Midbrain (tissue), 1 donor: ENCODE measurements at regions not wholly inside any gene's neighbourhood (a gene's known extent, or its start where the extent isn't known, plus 50 kb on each side); places are given as distances from the start of the nearest gene placed in this dataset.

Experiments used
- DNase-seq: peaks from one replicate; lab custom pipeline; 2025; lab: John Stamatoyannopoulos, UW

DNA sequence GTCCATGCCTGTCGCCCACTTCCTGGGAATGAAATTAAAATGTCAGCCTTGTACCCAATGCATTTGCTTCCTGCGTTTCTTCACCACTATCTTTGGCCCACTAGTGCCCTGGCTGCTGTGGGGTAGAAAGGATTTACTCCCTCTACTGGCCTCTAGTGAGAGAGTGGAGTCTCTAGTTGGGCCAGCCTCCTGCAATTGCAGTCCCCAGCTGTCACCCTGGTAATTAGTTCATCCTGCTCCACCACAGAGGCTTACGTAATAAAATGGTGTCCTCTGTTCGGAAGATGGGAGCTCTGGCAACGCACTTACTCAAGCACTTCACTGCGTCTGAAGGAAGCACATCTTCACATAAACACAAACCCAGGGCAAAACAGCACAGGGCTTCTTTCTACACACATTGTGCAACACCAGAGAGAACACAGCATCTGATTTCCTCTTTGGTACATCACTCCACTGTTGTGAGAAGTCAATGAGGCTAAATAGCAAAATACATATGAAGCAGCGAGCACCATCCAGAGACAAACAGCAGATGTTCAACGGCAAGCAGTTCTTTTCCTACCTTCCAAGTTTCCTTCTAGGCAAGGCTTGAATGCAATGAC is 274.6 kb downstream of the LRATD1 start:
- DNase-seq, result no peak

DNA sequence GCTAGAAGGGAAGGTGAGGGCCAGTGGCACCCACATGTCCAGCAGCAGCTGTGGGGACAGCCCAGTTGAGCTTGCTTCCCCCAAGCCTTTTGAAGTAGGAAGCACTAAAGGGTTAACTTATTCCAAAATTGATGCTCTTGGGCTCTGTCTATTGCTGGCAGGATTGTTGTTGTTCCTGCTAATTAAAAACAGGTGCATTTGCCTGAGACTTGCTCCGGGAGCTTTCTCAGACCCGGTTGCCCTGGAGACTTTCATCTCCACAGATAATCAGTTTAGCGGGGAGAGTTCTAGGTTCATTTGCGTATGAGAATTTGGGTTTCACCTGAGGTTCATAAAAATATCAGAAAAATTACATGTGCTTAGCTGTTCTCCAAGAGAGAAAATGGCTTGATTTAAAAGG is 277.3 kb downstream of the LRATD1 start:
- no peak for DNase-seq

DNA sequence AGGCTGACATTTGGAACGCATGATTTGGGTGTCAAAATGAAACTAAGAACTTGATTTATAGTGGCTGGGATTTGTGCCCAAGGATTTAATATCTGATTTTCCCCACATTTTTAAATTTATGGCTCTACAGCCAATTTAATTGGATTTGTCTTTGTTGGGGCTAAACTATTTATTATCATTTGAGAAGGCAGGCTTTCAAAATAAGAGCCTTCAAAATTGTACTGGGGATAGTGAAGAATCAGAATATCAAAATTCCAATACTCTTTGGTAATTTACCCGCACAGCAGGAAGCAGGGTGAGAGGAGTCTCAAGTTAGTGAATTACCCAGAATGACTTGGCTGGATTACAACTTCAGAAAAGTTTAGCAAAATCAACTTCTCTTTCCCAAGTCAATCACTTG is 278.1 kb downstream of the LRATD1 start:
- no peak for DNase-seq

DNA sequence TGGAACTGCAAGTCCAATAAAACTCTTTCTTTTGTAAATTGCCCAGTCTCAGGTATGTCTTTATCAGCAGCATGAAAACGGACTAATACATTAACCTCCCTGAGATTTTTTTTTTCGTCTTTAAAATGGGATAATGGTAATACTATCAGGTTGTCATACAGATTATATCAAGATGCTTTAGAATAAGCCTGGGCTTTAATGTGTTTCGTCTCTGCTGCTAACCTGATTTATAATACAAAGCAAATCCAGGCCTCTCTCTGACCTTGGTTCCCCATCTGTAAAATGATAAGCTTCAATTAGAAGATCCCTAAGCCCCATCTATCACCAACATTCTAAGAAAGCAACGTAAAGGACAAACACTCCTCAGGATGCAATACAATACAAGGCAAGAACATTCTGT is 283.5 kb downstream of the LRATD1 start:
- DNase-seq, result no peak

DNA sequence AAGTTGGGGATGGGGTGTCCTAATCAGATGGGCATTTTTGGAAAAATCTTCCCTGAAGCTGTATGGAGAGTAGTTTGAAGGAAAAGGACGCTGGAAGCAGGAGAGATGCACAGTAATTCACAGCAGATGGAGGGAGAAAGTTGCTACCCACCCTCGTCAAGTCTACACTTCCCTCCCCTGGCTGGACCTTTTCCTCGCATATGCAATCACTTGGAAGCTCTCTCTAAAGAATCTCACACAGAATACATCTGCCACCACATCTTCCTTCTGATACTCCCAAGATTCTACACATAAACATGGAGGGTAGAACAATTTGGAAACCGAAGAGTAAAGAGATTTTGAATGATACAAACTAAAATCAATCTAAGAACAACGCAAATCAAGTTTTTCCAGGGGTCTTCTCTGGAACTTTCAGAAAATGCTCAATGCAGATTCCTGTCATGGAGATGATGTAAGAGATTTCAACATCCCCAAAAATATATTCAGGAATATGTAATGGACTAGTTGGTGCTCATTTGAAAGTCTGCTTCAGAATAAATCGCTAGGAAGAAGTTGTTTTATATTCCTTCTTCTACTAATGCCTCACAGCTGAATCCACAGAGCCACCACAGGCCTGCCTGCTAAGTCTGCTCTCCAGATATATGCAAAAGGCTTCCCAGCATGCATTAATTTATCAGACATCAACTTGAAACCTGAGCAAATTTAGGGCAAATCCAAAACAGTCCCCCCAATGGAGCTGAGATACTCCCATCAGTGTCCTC is 291.5 kb downstream of the LRATD1 start:
- no peak for DNase-seq

DNA sequence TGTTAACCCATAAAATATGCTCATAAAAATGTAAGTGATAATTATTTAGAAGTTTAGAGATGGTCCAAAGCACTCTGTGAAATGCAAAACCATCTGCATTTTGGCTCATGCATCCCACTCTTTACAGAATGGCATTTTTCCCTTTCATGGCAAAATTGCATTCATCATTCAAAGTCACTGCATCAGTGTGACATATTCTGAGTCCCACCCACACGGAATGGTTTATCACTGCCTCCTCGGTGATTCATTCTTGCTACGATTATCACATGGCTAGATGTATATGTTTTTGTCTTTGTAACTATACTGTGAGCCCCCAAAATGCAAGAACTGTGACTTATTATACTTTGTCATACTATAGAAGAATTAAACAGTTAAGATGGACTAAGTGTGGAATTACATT is 293.0 kb downstream of the LRATD1 start:
- DNase-seq, result no peak

DNA sequence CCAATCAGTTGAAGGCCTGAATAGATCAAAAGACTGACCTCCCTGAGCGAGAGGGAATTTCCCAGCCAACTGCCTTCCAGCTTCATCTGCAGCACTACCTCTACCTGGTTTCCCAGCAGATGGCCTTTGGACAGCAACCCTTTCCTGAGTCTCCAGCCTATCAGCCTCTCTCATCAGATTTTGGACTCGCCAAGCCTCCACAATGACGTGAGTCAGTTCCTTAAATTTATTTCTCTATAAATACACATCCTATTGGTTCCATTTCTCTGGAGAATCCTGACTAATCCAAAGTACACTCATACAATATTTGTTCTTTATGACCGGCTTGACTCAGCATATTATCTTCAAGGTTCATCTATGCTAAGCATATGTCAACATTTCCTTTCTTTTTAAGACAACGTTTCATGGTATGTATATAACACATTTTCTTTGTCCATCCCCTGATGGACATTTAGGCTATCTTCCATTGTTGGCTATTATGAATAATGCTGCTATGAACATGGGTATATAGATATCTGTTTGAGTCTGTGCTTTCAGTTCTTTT is 294.6 kb downstream of the LRATD1 start:
- no peak for DNase-seq

DNA sequence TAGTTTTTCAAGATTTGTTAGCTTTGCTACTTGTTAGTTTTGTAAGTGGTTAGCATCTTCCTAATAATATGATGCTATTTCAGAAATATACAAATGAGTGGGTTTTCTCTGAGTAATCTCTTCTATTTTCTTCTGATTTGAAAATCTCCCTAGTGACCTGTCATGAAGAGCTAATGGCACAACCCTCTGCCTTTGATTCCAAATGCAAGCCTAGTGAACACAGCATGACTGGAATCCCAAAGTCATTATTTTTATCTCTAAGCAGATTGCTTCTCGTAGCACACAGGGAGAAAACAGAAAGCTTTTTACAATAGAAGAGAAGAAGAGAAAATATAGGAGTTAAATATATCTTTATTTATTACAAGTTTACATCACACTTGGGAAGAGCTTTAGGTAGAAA is 295.5 kb downstream of the LRATD1 start:
- no peak for DNase-seq

DNA sequence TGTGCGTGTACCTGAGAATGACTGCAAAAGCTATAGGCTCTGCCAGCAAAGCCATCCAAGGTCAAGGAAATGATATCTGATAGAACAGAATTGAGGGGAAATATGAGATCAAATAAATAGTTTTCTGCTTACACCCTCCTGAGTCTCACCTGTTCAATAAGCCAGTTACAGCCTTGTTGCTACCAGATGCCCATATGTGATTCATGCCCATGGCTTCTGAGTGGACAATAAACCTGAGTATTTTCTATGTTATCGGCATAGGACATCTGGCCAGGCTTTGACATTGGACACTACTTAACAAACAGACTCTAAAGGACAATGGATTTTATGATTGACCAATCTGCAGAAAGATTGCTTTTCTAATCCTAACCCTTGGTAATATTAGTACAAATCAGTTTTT is 297.9 kb downstream of the LRATD1 start:
- no peak for DNase-seq

DNA sequence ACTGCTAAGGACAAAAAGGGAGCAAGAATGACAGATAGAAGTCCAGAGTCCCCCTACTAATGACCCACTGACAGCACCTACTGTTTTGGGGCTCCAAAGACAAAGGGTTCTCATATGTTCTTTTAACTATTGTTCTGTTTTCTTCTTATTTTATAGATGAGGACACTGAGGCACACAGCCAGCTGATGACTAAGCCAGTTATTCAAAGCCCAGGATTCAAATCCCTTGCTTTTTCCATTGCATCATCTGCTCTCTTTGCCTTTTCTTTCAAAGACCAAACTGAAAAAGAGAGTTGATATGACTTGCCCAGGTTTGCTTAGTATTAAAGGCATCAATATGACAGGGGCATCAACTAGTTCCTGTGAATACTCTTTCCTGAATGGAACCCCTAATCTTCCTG is 299.8 kb downstream of the LRATD1 start:
- no peak for DNase-seq

DNA sequence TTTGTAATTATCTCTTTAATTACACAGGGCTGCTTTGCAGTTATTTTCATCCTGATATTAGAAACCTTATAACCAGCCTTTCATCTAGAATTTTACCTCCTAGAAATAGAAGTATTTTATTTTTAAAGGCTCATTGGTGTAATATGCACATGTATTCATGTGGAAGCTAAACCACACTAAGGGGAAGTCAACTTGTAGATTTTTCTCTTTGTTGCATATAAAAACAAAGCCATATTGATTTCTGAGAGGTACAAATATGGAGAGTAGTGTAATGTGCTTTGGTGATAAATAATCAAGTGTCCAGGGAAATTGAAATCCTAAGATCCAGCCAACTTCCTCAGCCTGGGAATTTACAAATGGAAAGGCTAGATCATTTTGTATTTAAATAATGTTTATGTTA is 301.2 kb downstream of the LRATD1 start:
- no peak for DNase-seq

DNA sequence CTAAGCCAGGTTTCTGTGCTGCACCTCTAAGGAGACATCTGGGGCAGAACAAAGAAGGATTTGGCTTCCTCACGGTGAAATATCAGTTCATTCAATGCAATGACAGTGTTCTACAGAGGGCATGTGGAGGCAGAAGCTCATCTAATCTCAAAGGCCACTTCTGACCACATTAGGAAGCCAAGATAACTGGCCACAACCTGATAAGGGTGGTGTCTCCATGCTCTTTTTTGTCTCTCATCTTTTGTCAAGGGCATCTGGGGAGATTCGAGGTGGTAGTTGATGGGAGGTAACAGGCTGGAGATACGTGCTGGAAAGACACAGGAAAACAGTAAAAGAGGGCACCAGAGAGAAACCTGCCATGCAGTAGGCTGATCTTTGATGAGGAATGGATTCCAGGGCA is 303.9 kb downstream of the LRATD1 start:
- DNase-seq, result no peak

DNA sequence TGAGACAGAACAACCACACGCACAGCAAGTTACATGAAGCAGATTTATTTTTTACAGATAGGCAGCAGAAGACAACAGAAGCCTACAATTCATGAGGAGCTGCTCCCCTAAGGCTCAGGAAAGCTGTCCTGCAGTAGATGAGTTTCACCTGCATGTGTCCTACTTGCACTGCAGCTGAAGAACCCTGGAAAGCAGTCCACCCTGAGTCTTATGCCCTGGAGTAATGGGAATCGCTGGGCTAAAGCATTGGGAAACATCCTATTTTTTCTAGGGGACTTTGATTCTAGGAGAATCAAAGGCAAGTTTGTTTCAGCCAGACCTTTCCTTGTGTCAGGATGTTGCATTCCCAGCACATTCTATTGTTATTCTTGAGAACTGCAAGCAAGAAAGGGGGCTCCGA is 304.8 kb downstream of the LRATD1 start:
- DNase-seq, result no peak

DNA sequence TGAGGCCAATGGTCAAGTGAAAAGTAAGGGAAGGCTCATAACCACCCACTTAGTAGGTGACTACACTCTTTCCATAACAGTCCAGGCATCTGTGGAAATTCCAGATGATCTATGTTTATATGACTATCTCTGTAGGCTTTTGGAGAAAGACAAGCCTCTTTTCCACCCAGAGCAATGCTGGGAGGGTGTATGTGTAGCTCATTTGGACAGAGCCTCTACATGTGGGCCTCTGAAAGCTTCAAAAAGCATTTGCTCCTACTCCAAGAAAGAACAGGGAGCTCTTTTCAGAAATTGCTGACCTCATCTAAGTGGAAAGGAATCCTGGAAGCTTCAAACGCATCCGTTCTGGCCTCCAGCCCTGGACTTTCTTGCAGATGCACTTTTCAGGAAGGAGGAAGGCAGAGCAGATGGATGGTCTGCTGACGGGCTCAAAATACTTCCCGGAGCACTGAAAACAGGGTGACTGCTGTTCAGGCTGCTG is 308.7 kb downstream of the LRATD1 start:
- DNase-seq, result no peak

DNA sequence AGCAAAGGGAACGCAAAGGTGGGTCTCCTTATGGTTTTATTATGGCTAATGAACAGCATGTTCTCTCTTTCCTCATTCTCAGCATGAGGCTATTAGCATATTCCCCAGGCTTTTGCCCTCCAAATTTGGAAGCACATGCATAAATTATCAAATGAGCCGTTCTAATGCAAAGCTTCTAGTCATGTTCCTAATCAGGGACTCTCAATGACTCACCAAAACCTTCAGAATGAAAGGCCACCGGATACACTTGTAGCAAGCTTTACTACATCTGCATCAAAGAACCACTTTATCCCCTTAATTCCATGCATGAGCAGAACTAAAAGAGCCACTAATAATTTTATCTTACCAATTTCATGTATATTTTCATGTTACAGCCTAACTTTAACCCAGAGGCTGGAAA is 310.5 kb downstream of the LRATD1 start:
- DNase-seq, result no peak

DNA sequence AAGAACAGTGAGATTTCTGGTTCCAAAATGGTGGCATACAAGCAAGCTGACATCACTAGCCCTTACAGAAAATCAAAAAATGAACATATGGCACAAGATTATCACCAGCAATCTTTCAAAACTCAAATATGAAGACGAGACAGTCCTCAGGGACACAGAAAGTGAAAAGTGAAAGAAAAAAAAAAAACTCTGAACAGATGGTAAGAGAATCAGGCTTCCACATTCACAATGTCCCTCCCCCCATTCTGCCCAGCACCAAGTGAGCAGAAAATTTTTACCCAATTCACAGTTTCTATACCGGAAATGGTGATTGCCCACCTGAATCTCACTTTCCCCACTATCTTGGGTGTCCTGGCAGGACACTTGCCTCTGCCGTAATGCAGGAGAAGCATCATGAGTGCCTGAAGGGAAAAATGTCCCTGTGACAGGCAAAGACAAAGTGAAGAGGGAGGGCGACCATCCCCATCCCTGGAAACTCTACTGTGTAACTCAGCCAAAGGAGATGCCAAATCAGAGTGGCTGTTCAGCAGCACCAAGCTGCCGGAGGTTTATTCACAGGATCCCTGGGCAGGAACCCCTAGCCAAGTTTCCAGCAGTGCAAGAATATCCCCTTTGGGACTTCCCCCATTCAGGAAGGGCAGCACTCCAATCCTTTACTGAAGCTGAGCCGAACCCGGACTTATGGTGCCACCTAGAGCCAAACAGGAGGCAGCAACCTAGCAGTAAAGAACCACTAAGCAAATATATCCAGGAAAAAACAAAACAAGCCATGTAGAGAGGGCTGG is 312.2 kb downstream of the LRATD1 start:
- no peak for DNase-seq

DNA sequence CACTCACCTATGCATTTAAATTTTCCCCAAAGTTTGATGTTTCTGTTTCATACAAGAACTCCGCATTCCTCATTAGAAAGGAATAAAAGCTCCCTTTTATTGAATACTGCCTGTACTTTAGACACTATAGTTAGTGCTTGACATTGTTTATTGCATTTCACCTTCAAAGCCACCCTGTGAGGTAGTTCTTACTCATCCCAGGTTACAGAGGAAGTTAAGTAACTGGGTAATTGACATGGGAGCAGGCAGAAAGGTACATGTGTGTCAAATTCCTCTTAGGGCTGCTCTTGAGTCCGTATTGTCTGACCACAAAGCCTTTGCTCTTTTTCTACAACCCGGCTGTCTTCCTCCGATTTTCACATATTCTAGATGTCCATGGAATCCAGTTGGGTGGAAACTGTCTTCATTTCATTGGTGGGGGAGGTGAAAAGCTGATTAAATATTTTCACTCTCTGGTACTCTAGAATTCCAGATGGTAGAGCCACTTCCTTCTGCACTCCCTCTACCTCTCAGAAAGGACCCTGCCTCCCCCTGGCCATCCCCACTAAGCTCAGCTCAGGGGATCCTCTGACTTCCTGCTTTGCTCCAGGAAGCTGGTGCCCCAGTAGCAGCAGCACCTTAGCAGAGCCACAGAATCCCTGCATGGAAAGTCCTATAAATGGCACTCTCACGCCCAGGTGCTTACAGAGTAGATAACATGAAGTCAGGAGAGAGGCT is 319.2 kb downstream of the LRATD1 start:
- DNase-seq, result no peak

DNA sequence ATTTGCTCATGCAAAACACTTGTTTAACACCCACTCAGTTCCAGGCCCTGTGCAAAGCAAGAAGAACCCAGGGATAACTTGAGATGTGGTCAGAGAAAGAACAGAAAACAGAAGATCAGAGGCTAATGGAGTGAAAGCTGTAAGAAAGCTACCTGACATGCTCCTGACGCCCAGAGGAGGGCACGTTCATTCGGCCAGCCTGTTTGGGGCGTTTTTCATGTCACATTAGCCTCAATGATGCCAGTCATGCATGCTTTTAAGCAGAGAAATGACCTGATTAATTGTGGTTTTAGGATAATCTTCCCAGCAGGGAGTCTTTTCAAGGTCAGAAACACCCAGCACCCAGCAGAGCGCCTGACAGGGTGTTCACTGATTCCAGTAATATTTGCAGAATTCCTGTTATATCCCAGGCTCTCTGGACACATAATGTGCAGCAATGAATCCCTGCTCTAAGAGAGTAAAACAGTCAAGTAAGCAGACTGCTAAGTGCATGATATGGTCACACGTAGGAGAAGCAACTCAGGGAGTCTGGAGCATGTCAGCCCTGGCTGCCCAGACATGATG is 320.0 kb downstream of the LRATD1 start:
- no peak for DNase-seq

DNA sequence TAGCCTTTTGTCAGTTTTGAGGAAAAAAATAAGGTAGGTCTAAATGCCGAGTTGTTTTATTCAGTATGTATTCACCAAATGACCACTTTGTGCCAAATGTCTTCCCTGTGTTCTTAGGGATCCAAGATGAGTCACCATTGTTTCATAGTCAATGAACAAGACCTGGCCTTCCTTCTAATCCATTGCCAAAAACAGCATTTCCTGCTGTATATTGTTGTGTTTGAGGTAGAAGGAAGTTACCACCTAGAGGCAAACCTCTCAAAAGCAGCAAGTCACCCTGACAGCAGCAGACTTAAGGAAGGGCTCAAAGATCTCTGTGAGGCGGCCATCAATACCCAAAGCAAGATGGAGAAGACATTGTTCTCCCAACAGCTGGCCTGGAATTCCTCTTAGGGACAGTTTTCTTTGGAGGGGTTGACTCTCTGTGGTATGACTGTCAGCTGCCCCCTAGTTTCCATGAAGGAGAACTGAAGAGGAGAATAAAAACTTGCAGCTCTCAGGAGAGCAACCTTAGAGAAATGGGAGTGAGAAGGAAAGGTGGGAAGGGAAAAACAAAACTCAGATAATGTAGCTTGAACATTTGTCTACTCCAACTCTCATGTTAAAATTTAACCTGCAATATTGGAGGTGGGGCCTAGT is 328.3 kb downstream of the LRATD1 start:
- DNase-seq, result no peak

DNA sequence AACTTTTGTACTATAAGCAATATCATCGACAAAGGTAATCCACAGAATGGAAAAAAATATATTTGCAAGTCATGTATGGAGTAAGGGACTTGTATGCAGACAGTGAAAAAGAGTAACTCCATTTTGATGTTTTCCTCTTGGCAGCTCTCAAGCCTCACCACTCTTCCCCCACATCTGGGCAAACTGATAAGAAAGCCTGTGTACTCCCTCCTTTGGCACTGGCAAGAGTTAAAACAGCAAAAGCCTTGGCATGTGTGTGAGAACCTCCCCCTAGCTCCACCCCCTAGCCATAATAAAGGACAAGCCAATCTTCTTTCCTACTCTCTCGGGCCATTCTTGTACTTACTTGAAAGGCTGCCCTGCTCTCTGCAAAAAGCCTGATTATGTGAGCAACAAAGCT is 335.2 kb downstream of the LRATD1 start:
- DNase-seq, result no peak

DNA sequence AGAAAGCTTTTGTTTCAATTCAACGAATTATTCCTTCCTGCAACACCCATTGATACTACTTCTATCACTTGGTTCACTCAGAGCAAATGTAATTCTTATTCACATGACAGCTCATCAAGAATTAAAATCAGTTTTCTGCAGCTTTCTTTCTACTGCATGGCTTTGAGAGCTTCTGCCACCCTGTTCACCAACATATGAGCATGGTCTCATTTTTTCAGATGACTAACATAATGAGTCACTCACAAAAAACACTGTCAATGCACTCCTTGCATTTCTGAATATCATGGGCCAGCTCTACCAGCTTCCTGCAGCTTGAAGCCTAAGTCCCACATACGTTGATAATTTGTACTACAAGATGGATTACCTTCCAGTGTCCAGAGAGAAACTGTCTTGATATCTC is 342.9 kb downstream of the LRATD1 start:
- no peak for DNase-seq
